ENCODE measurements at regions not wholly inside any gene's neighbourhood (a gene's known extent, or its start where the extent isn't known, plus 50 kb on each side); places are given as distances from the start of the nearest gene placed in this dataset.

DNA sequence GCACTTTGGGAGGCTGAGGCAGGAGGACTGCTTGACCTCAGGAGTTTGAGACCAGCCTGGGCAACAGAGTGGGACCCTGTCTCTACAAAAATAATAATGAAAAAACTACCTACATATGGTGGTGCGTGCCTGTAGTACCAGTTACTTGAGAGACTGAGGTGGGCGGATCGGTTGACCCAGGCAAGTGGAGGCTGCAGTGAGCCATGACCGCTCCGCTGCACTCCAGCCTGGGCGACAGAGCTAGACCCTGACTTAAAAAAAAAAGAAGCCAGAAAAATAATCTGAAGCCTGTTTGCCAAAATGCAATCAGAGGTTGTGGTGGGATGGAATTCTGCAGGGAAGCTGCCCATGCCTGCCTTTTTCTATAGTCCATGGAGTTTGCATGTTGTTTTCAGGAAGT is 50.4 kb upstream of the GGTA1 start:
- H3K4me1 ChIP-seq, result peaks cover 9 to 21% of the 10 kb centered on the region in 2 donors
- peaks cover 0 to 5% of the 10 kb centered on the region in 2 donors for H3K27me3 ChIP-seq
- DNase-seq, result no peak
- no peaks in the 10 kb centered on the region for H3K36me3 ChIP-seq
- no peaks in the 10 kb centered on the region for H3K9me3 ChIP-seq
- no peak overlapping the region for H3K27ac ChIP-seq
- intact Hi-C loops (cut with DNase I), result loop anchor here in 1 of 2 donors (10.0 kb wide), 1 partner anchor 55 kb away; no protein-coding TSS in a partner anchor
- H3K4me3 ChIP-seq, result no peak overlapping the region
- TF ChIP-seq, protein P1, sequence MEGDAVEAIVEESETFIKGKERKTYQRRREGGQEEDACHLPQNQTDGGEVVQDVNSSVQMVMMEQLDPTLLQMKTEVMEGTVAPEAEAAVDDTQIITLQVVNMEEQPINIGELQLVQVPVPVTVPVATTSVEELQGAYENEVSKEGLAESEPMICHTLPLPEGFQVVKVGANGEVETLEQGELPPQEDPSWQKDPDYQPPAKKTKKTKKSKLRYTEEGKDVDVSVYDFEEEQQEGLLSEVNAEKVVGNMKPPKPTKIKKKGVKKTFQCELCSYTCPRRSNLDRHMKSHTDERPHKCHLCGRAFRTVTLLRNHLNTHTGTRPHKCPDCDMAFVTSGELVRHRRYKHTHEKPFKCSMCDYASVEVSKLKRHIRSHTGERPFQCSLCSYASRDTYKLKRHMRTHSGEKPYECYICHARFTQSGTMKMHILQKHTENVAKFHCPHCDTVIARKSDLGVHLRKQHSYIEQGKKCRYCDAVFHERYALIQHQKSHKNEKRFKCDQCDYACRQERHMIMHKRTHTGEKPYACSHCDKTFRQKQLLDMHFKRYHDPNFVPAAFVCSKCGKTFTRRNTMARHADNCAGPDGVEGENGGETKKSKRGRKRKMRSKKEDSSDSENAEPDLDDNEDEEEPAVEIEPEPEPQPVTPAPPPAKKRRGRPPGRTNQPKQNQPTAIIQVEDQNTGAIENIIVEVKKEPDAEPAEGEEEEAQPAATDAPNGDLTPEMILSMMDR (IDR thresholded peaks at IDR 0.05), result no peak
- ATAC-seq, result no peak

DNA sequence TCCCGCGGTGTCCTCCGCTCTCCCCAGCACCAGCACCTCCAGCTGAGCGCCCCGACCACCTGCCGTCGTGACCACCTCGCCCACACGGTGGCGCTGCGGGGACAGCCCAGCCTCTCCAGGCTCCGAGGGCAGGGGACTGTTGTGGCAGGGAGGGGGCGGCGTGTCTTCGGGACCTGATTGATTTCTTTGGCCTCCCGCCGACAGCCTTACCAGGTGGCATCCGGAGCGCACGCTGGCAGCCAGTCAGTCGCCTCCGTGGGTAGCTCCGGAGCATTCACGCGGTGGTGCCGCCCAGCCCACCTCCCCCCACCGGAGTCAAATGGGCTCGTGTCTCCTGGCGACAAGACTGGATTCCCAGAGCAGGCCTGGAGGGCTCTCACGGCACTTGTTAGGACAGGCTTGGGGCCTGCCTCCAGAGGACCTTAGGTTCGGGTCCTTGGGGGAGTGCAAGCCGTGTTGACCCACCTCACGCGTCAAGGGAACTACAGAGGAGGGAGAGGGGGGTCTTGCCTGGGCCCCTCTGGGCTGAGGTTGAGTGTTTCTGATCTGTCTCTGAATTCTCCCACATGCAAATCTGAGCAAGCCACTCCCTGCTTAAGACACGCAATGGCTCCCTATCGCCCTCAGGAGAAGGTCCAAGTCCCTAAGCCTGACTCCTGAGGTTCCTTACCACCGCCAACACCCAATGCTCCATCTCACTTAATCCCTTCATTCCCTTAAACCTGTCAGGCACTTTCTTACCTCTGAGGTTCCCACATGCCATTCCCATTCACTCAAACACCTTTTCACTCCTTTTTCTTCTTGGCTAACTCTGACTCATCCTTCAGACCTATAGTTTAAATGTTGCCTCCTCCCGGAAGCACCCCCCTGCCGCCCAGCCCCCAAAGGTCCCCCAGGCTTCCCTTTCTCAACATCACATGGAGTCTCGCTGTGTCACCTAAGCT is 51.2 kb upstream of the GGTA1 start:
- no peak overlapping the region for H3K27ac ChIP-seq
- peak; percentile 60 to 95 (median 80) for DNase-seq
- H3K36me3 ChIP-seq, result no peaks in the 10 kb centered on the region
- peaks cover 0 to 5% of the 10 kb centered on the region in 2 donors for H3K27me3 ChIP-seq
- ATAC-seq, result peak; percentile 82
- H3K4me1 ChIP-seq, result peaks cover 9 to 17% of the 10 kb centered on the region in 2 donors
- H3K4me3 ChIP-seq, result peak overlapping the region; percentile 14 to 22
- TF ChIP-seq, protein P1 (IDR thresholded peaks at IDR 0.05), result peak; percentile 94 to 97
- no peaks in the 10 kb centered on the region for H3K9me3 ChIP-seq
- intact Hi-C loops (cut with DNase I), result loop anchor here in 1 of 2 donors (10.0 kb wide), 1 partner anchor 54 kb away; no protein-coding TSS in a partner anchor

DNA sequence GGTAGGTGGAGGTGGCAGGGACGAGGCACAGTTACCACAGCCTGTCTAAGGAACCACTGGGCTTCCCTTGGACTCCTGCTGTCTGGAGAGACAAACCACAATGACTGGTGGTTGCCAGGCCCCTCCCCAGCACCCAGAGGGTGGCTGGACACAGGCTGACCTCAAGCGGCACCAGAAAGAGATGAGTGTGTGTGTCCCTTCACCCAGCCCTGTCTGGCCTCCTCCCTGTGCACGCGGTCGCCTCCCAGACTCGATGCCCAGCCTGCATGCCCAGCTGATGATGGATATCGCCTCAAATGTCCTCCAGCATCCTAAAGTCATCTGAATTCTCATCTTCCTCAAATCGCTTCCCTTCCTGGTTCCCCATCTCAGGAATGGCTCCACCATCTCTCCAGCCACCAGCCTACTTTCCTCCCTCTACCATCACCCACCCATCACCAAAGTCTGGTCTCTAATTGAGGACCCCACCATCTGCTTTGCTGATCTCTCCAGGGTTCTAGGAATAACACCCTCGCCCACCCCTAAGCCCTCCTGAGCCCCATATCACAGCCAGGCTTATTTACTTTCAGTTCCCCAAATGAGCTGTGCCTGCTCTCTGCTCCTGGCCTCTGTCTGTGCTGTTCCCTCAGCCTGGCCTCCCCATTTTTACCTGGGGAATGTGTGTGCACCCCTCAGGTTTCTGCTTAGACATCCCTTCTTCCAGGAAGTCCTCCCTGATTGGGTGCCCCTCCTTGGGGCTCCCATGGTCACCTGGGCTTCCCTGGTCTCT is 52.5 kb upstream of the GGTA1 start:
- TF ChIP-seq, protein P1 (IDR thresholded peaks at IDR 0.05), result no peak
- no peak for DNase-seq
- peaks cover 0 to 5% of the 10 kb centered on the region in 2 donors for H3K27me3 ChIP-seq
- no peak overlapping the region for H3K4me3 ChIP-seq
- H3K27ac ChIP-seq, result no peak overlapping the region
- no peak for ATAC-seq
- intact Hi-C loops (cut with DNase I), result loop anchor here in 1 of 2 donors (10.0 kb wide), 1 partner anchor 53 kb away; no protein-coding TSS in a partner anchor
- H3K9me3 ChIP-seq, result no peaks in the 10 kb centered on the region
- no peaks in the 10 kb centered on the region for H3K36me3 ChIP-seq
- H3K4me1 ChIP-seq, result peaks cover 13 to 21% of the 10 kb centered on the region in 2 donors

DNA sequence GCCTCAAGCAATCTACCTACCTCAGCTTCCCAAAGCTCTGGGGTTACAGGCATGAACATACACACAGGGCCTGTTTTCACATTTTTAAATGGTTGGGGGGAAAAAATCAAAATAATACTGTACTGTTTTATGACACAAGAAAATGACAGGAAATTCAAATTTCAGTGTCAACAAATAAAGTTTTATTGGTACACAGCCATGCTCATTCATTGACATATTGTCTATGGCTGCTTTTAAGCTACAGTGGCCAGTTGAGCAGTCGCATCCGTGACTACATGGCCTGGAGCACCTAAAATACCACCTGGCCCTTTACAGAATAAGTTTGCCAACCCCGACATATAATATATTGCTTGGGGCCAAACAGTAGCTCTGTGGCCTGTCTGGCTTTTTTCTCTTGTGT is 56.4 kb upstream of the GGTA1 start:
- intact Hi-C loops (cut with DNase I), result loop anchor here in 1 of 2 donors (10.0 kb wide), 1 partner anchor 49 kb away; no protein-coding TSS in a partner anchor
- Histone ChIP-seq H3K27ac (no peak overlapping the region), H3K4me3 (no peak overlapping the region), H3K4me1 (peaks cover 21 to 30% of the 10 kb centered on the region in 2 donors), H3K36me3 (no peaks in the 10 kb centered on the region), H3K9me3 (no peaks in the 10 kb centered on the region), H3K27me3 (no peaks in the 10 kb centered on the region)
- DNase-seq, result no peak
- TF ChIP-seq, protein P1 (IDR thresholded peaks at IDR 0.05), result no peak
- ATAC-seq, result no peak

All from left lung (tissue), 4 donors.